NCI-H128 (cell line): ENCODE measurements at regions not wholly inside any gene's neighbourhood (a gene's known extent, or its start where the extent isn't known, plus 50 kb on each side); places are given as distances from the start of the nearest gene placed in this dataset.
"Not testable (repeated sequence)": the region's sequence is repeated elsewhere in the genome, so short reads cannot be mapped to it uniquely, and the experiment has no call there.

Experiments
- DNase-seq: peaks from one replicate; lab custom pipeline; 2025; ENCODE audit not compliant: unreplicated experiment; lab: John Stamatoyannopoulos, UW

DNA sequence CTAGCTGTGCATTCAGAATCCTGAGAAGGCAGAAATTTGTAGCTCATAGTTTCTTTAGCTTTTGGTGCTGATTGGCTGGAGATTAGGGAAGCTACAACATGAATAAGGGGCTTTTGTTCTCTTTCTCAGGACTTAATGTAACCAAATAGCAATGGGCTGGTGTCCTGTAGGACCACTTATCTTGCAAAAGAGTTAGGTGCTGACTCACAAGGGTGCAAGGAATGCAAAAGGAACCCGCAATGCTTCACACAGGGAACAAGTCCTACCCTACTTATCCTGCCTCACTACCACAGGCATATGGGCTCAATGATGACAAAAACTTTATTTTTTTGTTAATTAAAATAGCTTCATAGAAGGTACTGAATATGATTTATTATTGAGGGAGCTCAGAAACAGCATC is 541.5 kb downstream of the AMY1C start:
- DNase-seq, result no peak

DNA sequence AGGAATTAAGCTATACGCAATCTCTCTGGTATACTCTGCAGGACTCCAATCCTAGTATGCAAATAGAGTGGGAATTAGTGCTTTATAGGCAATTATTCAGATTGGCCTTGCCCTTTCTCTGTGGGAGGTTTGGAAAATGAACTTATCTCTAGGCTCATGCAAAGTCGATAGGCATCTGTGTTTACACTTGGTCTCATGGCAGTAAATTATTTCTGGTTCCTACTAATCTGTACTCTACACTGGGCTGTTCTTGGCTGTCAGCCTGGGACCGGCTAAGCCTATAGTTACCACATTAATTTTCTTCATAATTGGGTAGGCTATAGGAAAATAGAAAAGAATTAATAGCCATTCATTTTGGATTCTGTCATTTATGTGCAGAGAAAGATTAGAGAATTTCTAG is 544.6 kb downstream of the AMY1C start:
- DNase-seq, result no peak

DNA sequence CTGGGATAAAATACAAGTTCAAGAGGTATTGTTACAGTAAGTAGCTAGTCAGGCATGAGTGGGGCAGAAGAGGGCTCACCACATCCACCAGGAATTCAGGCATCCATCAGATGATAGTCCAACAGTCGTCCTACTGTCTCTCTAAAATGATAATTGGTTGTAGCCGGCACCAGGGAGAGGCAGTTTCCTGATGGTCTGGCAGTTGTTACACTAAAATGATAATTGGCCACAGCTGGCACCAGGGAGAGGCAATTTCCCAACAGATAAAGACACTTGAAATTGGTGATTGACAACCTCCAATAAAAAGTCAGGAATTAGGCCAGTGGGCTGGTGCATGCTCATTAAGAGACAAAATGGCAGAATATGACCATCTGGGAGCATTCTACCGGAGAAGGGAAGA is 545.8 kb downstream of the AMY1C start:
- no peak for DNase-seq

DNA sequence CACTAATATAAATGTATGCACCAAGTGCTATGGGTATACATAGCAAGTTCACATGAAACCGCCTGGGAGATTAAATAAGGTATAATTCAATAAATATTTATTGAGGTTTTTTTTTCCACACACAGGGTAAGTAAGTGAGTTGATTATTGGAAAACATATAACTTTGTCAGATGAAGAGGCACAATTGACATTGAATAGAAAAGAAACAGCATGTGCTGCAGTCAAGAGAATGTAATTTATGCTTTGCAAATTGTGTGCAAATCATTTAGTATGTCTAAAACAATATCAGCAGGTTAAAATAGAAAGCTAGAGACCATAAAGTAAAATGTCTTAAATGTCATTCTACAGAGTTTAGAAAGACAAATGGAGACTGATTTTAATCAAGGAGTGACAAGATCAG is 560.0 kb downstream of the AMY1C start:
- no peak for DNase-seq

DNA sequence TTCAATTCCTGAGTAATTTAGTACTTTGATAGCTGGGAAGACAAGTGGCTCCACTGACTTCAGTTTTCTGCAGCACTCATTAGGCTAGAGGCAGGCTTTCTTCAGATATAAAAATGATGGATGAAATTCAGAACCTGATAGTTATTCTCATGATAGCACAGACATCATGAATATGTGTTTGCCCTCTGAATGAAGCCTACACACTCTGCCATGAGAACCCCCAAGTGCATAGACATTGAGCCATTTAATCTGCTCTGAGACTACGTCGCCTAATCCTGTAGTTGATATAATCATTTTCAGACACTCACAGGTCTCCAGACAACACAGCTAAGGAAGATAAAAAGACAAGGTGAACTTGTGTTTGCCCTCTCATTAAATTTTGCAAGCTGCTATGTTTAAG is 566.1 kb downstream of the AMY1C start:
- no peak for DNase-seq

DNA sequence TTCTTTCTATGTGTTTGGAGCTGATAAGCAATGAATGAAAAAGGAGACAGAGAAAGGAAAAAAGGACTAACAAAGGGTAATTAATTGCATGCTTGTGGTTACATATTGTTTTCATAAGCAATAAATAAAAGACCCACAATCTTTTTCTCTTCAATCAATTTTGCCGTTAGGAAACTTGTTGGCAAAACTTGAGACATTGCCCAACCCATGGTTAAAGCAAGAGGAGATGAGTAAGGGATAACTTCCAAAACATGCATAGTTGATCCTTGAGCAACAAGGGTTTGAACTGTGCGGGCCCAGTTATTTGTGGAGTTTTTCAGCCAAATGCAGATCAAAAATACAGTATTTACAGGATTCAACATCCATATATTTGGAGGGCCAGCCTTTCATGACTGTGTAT is 572.4 kb downstream of the AMY1C start:
- no peak for DNase-seq

DNA sequence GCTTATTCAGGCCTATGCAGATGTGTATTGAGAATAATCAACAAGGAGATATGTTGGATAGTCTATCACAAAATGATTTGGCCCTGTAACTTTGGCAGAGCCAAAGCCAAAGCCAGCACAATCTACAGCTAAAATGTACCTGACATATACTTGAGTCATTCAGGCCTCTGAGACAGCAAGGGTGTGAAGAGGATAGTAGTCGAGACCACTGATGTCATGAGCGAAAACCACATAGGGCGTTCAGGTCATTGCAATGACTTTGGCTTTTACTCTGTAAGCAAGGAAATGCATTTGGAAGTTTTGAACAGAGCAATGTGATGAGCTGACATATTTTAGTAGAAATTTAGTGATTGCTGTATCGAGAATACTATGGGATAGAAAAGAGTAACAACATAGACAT is 579.6 kb downstream of the AMY1C start:
- DNase-seq, result no peak

DNA sequence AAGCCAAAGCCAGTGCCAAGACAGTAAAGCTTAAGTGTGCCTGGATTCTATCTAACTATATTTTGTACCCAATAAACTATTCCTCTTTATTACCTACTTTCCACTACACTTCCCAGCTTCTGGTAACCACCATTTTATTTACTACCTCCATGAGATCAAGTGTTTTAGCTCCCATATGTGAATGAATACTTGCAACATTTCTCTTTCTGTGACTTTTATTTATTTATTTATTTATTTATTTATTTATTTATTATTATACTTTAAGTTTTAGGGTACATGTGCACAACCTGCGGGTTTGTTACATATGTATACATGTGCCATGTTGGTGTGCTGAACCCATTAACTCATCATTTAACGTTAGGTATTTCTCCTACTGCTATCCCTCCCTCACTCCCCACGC is 582.1 kb downstream of the AMY1C start:
- no peak for DNase-seq

DNA sequence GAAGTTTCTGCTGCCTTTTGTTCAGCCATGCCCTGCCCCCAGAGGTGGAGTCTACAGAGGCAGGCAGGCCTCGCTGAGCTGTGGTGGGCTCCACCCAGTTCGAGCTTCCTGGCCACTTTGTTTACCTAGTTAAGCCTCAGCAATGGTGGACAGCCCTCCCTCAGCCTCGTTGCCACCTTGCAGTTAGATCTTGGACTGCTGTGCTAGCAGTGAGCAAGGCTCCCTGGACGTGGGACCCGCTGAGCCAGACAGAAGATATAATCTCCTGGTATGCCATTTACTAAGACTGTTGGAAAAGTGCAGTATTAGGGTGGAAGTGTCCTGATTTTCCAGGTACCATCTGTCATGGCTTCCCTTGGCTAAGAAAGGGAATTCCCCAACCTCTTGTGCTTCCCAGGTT is 588.2 kb downstream of the AMY1C start:
- not testable (repeated sequence) for DNase-seq

DNA sequence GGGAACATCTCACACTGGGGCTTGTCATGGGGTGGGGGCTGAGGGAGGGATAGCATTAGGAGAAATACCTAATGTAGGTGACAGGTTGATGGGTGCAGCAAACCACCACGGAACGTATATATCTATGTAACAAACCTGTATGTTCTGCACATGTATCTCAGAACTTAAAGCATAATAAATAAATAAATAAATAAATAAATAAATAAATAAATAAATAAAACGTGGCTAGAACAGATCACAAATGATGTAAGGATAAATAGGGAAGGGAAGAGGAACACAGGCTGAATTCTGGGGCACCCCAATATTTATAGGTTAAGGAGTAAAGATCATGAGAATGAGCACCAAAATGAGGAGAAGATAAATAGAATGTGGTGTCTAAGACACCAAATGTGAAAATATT is 592.2 kb downstream of the AMY1C start:
- DNase-seq, result no peak

DNA sequence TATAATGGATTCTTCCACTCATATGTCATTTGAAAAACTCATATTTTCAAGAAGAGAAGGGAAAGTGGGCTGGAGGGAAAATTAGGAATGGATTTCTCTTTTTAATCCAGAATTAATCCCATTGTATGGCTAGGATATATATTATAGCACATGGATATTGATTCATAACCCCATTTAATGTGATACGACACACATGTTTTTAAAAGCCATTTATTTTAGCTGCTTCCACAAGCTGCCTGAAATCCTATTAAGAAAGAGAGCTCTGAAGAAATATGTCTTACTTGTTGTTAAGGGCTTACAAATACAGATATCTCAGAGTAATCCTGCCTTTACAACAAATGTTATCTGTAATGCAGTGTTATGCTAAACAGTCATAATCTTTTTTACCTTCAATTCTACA is 598.6 kb downstream of the AMY1C start:
- DNase-seq, result no peak

DNA sequence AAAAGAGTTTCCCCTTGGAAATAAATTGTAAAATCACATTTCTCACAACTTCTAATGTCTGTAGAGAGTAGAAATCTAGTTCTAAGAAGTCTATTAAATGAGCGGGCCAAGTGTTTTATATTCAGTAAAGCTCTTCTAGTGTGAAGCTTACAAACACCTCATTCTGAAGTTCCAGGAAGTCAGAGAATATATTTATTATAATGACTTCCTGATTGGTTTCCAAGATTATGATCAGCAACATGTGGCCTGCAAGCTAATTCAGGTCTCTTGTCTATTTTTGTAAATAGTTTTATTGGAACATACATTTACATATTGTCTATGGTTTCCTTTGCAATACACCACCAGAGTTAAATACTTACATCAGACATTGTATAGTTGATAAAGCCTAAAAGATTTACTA is 603.9 kb downstream of the AMY1C start:
- no peak for DNase-seq

DNA sequence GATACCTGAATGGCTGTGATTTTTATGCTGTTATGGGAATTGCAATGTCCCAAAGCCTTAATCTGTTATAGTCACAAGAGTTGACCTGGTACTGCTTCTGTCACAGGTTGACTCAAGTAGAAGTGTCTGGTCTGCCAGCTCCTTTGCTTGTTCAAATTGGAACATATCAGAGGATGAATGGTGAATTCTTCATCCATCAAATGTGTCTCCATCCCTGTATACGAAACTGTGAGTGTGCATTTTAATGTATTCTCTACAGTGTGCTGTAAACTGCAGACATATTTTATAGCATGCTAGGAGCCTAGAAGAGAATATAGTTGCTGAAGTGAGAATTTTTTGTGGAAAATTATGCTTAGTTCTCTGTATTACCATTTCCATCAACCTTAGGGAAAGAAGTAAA is 608.4 kb downstream of the AMY1C start:
- DNase-seq, result no peak

DNA sequence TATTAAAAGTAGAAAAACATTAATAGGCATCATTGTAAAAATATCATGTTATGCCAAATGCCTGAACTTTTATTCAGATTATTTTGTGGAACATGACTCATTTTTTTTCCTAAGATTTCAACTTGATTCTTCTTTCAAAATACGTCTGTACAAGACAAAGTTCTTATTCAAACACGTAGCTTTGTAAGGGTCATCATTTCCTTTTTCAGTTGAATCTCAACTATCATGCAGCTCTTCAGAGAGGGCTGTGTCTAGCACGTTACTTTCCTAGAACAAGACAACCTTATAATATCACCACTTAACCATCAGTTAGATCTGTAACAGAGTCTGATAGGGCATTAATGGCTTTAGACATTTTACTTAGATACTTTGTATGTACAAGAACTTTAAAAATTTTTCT is 608.9 kb downstream of the AMY1C start:
- no peak for DNase-seq

DNA sequence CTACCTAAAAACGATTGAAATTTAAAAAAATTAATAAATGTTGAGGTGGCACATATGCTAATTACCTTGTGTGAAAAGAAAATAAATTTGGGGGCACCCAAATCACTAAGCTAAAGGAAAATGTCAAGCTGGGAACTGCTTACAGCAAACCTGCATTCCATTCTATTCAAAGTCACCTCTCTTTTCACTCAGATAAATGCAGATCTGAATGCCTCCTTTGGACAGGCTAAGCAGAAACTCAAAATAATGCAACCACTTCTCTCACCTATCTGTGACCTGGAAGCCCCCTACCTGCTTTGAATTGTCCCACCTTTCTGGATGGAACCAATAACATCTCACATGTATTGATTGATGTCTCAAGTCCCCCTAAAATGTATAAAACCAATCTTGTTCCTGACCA is 628.7 kb downstream of the AMY1C start:
- DNase-seq, result no peak

DNA sequence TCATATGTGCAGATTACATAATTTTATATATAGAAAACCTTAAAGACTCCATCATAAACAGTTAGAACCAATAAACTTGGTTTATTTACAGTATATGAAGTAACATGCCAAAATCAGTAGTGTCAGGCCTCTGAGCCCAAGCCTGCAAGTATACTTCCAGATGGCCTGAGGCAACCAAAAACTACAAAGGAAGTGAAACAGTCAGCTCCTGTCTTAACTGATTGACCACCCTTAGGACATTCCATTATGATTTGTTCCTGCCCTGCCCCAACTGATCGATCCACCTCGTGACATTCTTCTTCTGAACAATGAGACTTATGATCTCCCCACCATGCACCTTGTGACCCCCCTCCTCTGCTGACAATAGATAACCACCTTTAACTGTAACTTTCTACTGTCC is 630.3 kb downstream of the AMY1C start:
- DNase-seq, result no peak

DNA sequence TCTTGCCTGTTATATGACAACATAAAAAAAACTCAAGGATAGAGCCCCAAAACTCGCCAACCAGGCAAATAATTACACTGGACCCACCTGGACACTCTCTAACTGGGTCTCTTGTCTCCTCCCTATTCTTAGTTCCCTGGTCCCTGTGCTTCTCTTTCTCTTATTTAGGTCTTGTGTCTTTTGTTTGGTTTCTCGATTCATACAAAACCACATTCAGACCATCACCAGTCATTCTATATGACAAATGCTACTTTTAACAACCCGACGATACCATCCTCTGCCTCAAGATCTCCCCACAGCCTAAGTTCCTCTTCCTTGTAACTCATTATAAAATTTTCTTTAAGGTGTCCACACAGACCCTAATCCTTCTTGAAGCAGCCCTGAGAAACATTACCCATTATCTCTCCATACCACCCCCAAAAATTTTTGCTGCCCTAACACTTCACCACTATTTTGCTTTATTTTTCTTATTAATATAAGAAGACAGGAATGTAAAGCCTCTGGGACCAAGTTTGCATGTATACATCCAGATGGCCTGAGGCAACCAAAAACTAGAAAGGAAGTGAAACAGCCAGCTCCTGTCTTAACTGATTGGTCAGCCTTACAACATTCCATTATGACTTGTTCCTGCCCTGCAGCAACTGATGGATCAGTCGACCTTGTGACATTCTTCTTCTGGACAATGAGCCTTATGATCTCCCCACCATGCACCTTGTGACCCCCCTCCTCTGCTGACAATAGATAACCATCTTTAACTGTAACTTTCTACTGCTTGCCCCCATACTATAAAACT is 638.2 kb downstream of the AMY1C start:
- no peak for DNase-seq

DNA sequence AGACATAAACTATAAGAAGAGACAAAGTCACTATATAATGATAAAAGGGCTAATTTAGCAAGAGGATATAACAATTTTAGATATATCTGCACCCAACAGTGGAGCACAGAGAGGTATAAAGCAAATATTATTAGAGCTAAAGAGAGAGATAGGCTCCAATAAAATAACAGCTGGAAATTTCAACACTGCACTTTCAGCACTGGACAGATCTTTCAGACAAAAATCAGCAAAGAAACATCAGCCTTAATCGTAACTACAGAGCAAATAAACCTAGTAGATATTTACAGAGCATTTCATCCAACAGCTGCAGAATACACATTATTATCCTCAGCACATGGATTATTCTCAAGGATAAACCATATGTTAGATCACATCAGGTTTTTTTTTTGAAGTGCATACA is 642.9 kb downstream of the AMY1C start:
- no peak for DNase-seq

DNA sequence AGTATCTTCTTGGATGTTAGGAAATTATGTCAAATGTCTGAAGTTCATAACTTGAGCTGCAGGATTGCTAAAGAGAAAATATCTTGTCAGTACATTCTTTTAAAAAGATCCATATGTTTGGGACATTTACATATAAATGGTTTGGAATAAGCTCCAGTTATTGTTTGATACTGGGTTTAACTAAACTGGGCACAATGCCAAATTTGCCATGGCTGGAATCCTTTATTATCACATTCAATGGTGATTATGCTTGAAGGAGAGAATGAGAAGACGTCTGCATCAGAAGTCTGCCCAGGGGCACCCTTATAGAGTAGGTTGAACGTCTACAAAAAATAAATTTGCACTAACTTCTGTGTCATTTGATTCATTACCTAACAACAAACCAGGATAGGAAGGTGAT is 652.5 kb downstream of the AMY1C start:
- no peak for DNase-seq

DNA sequence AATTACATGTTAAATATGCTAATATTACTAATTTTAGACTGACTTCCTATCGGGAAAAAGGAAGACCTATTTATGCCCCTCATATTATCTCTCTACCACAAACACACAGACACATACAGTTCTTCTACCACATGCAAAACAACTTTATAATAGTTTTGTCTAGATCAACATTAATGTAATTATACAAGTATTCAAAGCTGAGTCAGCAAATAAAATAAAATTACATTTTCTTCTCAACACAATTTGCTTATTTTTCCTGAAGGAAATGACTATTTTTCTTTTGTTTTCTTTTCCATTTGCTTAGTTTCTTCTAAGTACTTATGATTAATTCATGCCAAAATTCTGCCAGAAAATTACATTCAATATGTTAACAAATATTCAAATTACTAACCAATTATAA is 654.2 kb downstream of the AMY1C start:
- DNase-seq, result no peak

DNA sequence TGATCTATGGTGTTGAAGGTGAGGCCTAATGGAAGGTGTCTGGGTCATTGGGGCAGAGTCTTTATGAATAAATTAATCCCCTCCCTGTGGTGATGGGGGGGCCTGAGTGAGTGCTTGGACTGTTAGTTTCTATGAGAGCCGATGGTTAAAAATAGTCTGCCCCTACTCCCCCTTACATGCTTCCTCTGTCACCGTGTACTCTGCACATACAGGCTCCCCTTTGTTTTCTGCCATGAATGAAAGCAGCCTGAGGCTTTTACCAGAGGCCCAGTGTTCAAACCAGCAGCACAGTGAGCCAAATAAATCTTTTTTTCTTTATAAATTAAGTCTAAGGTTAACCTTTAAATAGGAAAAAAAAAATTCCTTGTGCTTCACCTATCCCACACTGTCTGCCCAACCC is 657.0 kb downstream of the AMY1C start:
- DNase-seq, result no peak

DNA sequence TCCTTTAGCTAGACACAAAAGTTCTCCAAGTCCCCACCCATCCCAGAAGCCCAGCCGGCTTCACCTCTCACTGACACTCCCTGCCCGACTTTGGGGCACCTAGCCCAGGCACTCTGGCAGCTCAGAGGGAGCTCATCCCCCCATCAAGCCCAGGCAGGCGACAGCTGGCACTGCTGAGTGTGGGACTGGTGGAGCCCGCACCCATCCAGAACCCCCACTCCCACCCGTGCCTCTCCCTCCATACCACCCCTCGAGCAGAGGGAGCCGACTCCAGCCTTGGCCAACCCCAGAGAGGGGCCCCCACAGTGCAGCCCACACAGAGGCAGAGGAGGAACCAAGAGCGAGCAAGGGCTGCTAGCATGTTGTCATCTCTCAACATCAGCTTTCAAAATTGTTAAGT is 658.6 kb downstream of the AMY1C start:
- no peak for DNase-seq

DNA sequence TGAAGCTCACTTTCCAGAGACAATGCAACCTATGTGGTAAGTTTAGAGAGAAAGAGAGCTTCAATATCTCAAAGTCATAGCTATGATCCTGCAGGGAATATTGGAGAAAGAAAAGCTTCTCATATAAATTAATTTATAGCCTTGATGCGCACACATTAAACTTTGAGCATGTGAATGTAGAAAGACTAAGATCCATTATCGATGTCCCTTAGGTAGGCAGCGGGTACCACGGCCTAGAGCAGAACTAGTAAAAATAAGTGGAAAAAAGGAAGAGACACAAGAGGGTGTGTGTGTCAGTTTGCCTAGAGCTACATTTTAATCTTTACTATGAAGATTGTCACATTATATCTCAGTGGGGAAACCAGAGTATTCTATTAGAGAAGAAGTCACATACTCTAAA is 685.6 kb downstream of the AMY1C start:
- no peak for DNase-seq

DNA sequence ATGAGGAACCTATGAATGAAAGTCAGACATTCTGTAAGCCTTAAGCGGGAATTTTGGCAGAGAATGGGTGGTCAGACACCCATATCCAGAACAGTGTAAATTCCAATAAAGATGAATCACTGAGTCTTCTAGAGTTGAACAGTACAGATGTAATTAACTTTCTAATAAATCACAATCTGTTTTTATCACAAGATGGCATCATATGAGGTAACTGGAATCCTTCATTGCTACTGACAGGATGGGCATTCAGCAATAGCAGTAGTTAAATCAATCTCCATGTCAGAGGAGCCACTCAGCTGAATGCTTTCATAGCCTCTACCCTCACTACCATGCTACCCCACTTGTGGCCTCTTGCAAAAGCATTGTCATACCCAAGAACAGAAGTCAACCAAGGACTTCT is 690.3 kb downstream of the AMY1C start:
- no peak for DNase-seq
